ENCODE measurements at regions not wholly inside any gene's neighbourhood (a gene's known extent, or its start where the extent isn't known, plus 50 kb on each side); places are given as distances from the start of the nearest gene placed in this dataset.

DNA sequence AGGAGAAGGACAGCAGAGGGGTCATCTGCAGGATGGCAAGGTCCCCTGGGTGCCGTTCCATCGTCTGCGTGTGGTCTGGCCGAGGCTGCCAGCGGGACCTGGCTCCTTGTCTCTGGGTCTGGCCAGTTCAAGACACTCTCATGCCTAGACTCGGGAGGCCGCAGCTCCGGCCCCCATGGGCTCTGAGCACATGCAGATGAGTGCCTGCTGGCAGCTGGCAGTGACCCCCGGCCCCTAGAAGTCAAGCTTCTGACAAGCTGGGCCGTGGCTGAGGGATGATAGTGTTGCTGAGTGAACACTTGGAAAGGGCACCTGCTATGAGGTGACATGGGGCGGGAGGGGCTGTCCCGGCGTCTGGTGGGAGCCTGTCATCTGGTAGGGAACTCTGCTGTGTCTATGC lies 1180.6 kb downstream of the BRD1 start:
- no peak overlapping the region for H3K27ac Mint-ChIP-seq

More for the DNA sequence above, 1180.6 kb downstream of the BRD1 start:
- TF ChIP-seq, protein P1, sequence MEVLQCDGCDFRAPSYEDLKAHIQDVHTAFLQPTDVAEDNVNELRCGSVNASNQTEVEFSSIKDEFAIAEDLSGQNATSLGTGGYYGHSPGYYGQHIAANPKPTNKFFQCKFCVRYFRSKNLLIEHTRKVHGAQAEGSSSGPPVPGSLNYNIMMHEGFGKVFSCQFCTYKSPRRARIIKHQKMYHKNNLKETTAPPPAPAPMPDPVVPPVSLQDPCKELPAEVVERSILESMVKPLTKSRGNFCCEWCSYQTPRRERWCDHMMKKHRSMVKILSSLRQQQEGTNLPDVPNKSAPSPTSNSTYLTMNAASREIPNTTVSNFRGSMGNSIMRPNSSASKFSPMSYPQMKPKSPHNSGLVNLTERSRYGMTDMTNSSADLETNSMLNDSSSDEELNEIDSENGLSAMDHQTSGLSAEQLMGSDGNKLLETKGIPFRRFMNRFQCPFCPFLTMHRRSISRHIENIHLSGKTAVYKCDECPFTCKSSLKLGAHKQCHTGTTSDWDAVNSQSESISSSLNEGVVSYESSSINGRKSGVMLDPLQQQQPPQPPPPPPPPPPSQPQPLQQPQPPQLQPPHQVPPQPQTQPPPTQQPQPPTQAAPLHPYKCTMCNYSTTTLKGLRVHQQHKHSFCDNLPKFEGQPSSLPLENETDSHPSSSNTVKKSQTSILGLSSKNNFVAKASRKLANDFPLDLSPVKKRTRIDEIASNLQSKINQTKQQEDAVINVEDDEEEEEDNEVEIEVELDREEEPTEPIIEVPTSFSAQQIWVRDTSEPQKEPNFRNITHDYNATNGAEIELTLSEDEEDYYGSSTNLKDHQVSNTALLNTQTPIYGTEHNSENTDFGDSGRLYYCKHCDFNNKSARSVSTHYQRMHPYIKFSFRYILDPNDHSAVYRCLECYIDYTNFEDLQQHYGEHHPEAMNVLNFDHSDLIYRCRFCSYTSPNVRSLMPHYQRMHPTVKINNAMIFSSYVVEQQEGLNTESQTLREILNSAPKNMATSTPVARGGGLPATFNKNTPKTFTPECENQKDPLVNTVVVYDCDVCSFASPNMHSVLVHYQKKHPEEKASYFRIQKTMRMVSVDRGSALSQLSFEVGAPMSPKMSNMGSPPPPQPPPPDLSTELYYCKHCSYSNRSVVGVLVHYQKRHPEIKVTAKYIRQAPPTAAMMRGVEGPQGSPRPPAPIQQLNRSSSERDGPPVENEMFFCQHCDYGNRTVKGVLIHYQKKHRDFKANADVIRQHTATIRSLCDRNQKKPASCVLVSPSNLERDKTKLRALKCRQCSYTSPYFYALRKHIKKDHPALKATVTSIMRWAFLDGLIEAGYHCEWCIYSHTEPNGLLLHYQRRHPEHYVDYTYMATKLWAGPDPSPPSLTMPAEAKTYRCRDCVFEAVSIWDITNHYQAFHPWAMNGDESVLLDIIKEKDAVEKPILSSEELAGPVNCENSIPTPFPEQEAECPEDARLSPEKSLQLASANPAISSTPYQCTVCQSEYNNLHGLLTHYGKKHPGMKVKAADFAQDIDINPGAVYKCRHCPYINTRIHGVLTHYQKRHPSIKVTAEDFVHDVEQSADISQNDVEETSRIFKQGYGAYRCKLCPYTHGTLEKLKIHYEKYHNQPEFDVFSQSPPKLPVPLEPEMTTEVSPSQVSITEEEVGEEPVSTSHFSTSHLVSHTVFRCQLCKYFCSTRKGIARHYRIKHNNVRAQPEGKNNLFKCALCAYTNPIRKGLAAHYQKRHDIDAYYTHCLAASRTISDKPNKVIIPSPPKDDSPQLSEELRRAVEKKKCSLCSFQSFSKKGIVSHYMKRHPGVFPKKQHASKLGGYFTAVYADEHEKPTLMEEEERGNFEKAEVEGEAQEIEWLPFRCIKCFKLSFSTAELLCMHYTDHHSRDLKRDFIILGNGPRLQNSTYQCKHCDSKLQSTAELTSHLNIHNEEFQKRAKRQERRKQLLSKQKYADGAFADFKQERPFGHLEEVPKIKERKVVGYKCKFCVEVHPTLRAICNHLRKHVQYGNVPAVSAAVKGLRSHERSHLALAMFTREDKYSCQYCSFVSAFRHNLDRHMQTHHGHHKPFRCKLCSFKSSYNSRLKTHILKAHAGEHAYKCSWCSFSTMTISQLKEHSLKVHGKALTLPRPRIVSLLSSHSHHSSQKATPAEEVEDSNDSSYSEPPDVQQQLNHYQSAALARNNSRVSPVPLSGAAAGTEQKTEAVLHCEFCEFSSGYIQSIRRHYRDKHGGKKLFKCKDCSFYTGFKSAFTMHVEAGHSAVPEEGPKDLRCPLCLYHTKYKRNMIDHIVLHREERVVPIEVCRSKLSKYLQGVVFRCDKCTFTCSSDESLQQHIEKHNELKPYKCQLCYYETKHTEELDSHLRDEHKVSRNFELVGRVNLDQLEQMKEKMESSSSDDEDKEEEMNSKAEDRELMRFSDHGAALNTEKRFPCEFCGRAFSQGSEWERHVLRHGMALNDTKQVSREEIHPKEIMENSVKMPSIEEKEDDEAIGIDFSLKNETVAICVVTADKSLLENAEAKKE (CRISPR knock-in tag; IDR thresholded peaks at IDR 0.05): no peak
- TF ChIP-seq ZNF114 (CRISPR knock-in tag; IDR thresholded peaks at IDR 0.05): no peak
- no peak for TF ChIP-seq ETS1 (IDR thresholded peaks at IDR 0.05)
- no peak for TF ChIP-seq STAT1 (IDR thresholded peaks at IDR 0.05; ENCODE audit: unreplicated experiment)
- TF ChIP-seq NANOG (IDR thresholded peaks at IDR 0.05; ENCODE audit: borderline replicate concordance): no peak
- no peak for TF ChIP-seq ZNF331 (CRISPR knock-in tag; IDR thresholded peaks at IDR 0.05; ENCODE audit: low read depth)
- TF ChIP-seq EZH2phosphoT487 (IDR thresholded peaks at IDR 0.05; ENCODE audit: unreplicated experiment): no peak
- no peak for TF ChIP-seq EZH2 (IDR thresholded peaks at IDR 0.05; ENCODE audit: low read depth, unreplicated experiment)
- no peak for TF ChIP-seq CREB1 (CRISPR knock-in tag; IDR thresholded peaks at IDR 0.05; ENCODE audit: low read depth)
- no peak for TF ChIP-seq POLR2AphosphoS5 (IDR thresholded peaks at IDR 0.05; ENCODE audit: low read depth)
- no peak for TF ChIP-seq JUNB (IDR thresholded peaks at IDR 0.05; ENCODE audit: unreplicated experiment)
- no peak for TF ChIP-seq CTCF (conservative IDR thresholded peaks at IDR 0.05; ENCODE audit: low read depth in 2 of 2)
- TF ChIP-seq, protein P2, sequence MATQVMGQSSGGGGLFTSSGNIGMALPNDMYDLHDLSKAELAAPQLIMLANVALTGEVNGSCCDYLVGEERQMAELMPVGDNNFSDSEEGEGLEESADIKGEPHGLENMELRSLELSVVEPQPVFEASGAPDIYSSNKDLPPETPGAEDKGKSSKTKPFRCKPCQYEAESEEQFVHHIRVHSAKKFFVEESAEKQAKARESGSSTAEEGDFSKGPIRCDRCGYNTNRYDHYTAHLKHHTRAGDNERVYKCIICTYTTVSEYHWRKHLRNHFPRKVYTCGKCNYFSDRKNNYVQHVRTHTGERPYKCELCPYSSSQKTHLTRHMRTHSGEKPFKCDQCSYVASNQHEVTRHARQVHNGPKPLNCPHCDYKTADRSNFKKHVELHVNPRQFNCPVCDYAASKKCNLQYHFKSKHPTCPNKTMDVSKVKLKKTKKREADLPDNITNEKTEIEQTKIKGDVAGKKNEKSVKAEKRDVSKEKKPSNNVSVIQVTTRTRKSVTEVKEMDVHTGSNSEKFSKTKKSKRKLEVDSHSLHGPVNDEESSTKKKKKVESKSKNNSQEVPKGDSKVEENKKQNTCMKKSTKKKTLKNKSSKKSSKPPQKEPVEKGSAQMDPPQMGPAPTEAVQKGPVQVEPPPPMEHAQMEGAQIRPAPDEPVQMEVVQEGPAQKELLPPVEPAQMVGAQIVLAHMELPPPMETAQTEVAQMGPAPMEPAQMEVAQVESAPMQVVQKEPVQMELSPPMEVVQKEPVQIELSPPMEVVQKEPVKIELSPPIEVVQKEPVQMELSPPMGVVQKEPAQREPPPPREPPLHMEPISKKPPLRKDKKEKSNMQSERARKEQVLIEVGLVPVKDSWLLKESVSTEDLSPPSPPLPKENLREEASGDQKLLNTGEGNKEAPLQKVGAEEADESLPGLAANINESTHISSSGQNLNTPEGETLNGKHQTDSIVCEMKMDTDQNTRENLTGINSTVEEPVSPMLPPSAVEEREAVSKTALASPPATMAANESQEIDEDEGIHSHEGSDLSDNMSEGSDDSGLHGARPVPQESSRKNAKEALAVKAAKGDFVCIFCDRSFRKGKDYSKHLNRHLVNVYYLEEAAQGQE (IDR thresholded peaks at IDR 0.05; ENCODE audit: unreplicated experiment): no peak
- Histone ChIP-seq H3K4me1 (ENCODE audit: insufficient read depth) (no peaks in the 10 kb centered on the region), H3K9me2 (ENCODE audit: insufficient read depth) (no peaks in the 10 kb centered on the region), H3K4me2 (no peak overlapping the region), H2AFZ (no peak overlapping the region), H3F3A (replicated peaks; ENCODE audit: low read depth) (no peaks in the 10 kb centered on the region), H3K79me2 (replicated peaks; ENCODE audit: insufficient read depth) (no peaks in the 10 kb centered on the region), H3K4me3 (no peak overlapping the region), H3K27me3 (ENCODE audit: insufficient read depth) (no peaks in the 10 kb centered on the region), H3K27ac (ENCODE audit: low read depth) (no peak overlapping the region), H4K20me1 (replicated peaks; ENCODE audit: insufficient read depth) (no peaks in the 10 kb centered on the region), H3K36me3 (ENCODE audit: insufficient read depth) (no peaks in the 10 kb centered on the region)
- H3K4me1 Mint-ChIP-seq: peaks cover 3% of the 10 kb centered on the region; the same call in 1 of the 3 replicates
- no peak overlapping the region for H3K4me3 Mint-ChIP-seq
- no peak for ATAC-seq
- peaks cover 5% of the 10 kb centered on the region for H3K27me3 Mint-ChIP-seq (ENCODE audit: insufficient read depth, low read depth, poor library complexity)
- no peaks in the 10 kb centered on the region; the same call in 2 of the 3 replicates for H3K36me3 Mint-ChIP-seq (ENCODE audit: low read depth)
- no peak for DNase-seq (ENCODE audit: low spot score)
- H3K9me3 Mint-ChIP-seq: no peaks in the 10 kb centered on the region

All from GM23338 (cell line).